ENCODE measurements at regions not wholly inside any gene's neighbourhood (a gene's known extent, or its start where the extent isn't known, plus 50 kb on each side); places are given as distances from the start of the nearest gene placed in this dataset.

- DNase-seq = no peak
Measured at GRCh38 chr15:55017635-55018034, 179.1 kb downstream of the RSL24D1 start.

GRCh38 chr15:55016225-55016624, 180.5 kb downstream of the RSL24D1 start:
- no peak for DNase-seq

GRCh38 chr15:55015093-55015445, 181.7 kb downstream of the RSL24D1 start:
- no peak for DNase-seq

GRCh38 chr15:55014391-55015092, 182.2 kb downstream of the RSL24D1 start:
- DNase-seq = no peak

GRCh38 chr15:55008421-55008820, 188.3 kb downstream of the RSL24D1 start:
- no peak for DNase-seq

- peak; percentile 27 for DNase-seq
Measured at GRCh38 chr15:55007561-55007960, 189.2 kb downstream of the RSL24D1 start.

GRCh38 chr15:55005679-55006078, 191.1 kb downstream of the RSL24D1 start:
- no peak for DNase-seq

GRCh38 chr15:55003965-55004873, 192.5 kb downstream of the RSL24D1 start:
- DNase-seq = no peak

GRCh38 chr15:54998661-54999060, 198.1 kb downstream of the RSL24D1 start:
- DNase-seq = no peak

GRCh38 chr15:54990793-54991192, 205.9 kb downstream of the RSL24D1 start:
- peak; percentile 10 for DNase-seq

- no peak for DNase-seq
Measured at GRCh38 chr15:54987881-54988280, 208.9 kb downstream of the RSL24D1 start.

GRCh38 chr15:54979964-54980363, 216.8 kb downstream of the RSL24D1 start:
- no peak for DNase-seq

GRCh38 chr15:54962637-54963036, 234.1 kb downstream of the RSL24D1 start:
- no peak for DNase-seq

- no peak for DNase-seq
Measured at GRCh38 chr15:54960266-54960665, 236.5 kb downstream of the RSL24D1 start.

- no peak for DNase-seq
Measured at GRCh38 chr15:54941417-54941816, 255.3 kb downstream of the RSL24D1 start.

- no peak for DNase-seq
Measured at GRCh38 chr15:54917312-54917711, 279.4 kb downstream of the RSL24D1 start.

- DNase-seq = no peak
Measured at GRCh38 chr15:54915380-54915779, 281.4 kb downstream of the RSL24D1 start.

- peak; percentile 44 for DNase-seq
Measured at GRCh38 chr15:54884312-54884711, 312.4 kb downstream of the RSL24D1 start.

GRCh38 chr15:54859982-54860381, 336.8 kb downstream of the RSL24D1 start:
- DNase-seq = no peak

- no peak for DNase-seq
Measured at GRCh38 chr15:54854667-54855066, 342.1 kb downstream of the RSL24D1 start.

- DNase-seq = no peak
Measured at GRCh38 chr15:54850101-54850500, 346.6 kb downstream of the RSL24D1 start.

GRCh38 chr15:54843006-54843405, 353.7 kb downstream of the RSL24D1 start:
- DNase-seq = no peak

GRCh38 chr15:54841701-54842305, 354.9 kb downstream of the RSL24D1 start:
- no peak for DNase-seq

Measured in OCI-M1 (cell line).